Skeletal muscle satellite cell (primary cell): ENCODE measurements at regions not wholly inside any gene's neighbourhood (a gene's known extent, or its start where the extent isn't known, plus 50 kb on each side); places are given as distances from the start of the nearest gene placed in this dataset.

Experiments used
- H3K27me3 ChIP-seq: 2 replicates; pipeline ENCODE4 v1.7.0; 2013; ENCODE audit warnings: low read length; ENCODE audit not compliant: control insufficient read depth, insufficient read depth
- H3K36me3 ChIP-seq: 2 replicates; pipeline ENCODE4 v1.7.0; 2013; ENCODE audit warnings: mild to moderate bottlenecking, control low read depth, low read length; ENCODE audit not compliant: insufficient read depth
- H3K4me1 ChIP-seq: 2 replicates; pipeline ENCODE4 v1.7.0; 2013; ENCODE audit warnings: low read length; ENCODE audit not compliant: control insufficient read depth, insufficient read depth
- H3K4me2 ChIP-seq: 2 replicates; pipeline ENCODE4 v1.7.0; 2013; ENCODE audit warnings: mild to moderate bottlenecking, low read length
- H3K4me3 ChIP-seq: 2 replicates; pipeline ENCODE4 v1.7.0; 2013; ENCODE audit warnings: low read length
- H3K9ac ChIP-seq: 2 replicates; pipeline ENCODE4 v1.7.0; 2013; ENCODE audit warnings: mild to moderate bottlenecking, low read depth, low read length, moderate library complexity
- H3K9me3 ChIP-seq: replicated peaks from 2 replicates; pipeline ENCODE4 v1.7.0; 2013; ENCODE audit warnings: mild to moderate bottlenecking, control low read depth, low read length

DNA sequence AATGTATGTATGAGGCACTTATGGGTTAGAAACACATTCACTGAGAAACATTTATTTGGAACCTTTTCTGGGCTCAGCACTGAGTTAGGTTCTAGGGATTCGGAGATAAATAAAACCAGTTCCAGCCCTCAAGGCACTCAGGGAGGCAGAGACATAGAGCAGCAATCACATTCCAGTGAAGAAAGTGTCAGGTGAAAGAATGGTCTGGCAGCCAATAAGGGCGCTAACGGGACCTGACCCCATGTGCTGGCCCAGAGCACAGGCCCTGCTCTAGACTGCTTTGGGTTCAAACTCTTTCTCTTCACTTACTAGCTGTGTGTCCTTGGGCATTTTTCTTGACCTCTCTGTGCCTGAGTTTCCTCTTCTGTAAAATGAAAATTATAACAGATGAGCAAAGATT lies 146.0 kb upstream of the SYT13 start:
- H3K9ac ChIP-seq: no peak overlapping the region
- H3K36me3 ChIP-seq: no peaks in the 10 kb centered on the region
- H3K4me2 ChIP-seq: no peak overlapping the region
- H3K27me3 ChIP-seq: peaks cover 79% of the 10 kb centered on the region
- H3K9me3 ChIP-seq: no peaks in the 10 kb centered on the region
- H3K4me3 ChIP-seq: no peak overlapping the region
- no peaks in the 10 kb centered on the region for H3K4me1 ChIP-seq

DNA sequence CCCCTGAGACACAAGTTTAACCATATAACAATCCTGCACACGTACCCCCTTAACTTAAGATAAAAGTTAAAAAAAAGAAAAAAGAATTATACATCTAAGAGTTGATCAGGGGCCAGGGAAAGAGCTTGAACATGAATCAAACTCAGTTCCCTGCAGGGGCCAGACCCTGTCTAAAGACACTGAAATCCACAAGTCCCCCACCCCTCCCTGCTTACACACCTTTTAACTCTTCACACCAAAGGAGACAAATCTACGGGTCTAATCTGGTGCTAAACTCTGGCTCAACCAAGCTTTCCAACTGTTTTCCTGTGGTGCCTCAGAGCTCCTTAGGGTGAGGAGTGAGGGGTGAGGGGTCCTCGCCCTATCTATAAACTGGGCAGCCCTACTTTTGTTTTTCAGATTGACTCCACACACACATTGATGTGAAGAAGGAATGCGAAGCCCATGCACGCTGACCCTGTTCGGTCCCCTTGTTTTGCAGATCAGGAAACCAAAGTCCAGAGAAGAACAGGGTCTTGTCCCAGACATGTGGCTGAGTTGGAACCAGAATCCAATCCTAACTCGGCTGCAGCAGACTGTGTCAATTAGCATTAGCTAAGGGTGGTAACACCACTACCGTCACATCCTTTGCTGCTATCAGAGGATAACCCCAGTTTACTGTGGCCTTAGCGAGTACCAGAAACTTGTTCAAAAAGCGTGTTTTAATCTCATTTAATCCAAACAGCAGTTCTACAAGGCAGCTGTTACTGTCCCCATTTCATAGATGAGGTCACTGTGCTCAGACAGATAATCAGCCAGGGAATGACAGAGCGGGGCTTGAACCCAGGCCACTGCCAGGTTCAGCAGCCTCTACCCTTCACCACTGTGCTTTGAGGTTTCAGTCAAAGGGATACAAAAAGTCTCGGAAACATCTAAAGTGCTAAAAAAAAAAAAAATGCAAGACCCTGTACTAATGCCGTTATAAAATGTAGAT lies 145.2 kb upstream of the SYT13 start:
- H3K4me2 ChIP-seq: no peak overlapping the region
- no peak overlapping the region for H3K4me3 ChIP-seq
- H3K9me3 ChIP-seq: no peaks in the 10 kb centered on the region
- H3K4me1 ChIP-seq: no peaks in the 10 kb centered on the region
- no peaks in the 10 kb centered on the region for H3K36me3 ChIP-seq
- peaks cover 79% of the 10 kb centered on the region for H3K27me3 ChIP-seq
- no peak overlapping the region for H3K9ac ChIP-seq

DNA sequence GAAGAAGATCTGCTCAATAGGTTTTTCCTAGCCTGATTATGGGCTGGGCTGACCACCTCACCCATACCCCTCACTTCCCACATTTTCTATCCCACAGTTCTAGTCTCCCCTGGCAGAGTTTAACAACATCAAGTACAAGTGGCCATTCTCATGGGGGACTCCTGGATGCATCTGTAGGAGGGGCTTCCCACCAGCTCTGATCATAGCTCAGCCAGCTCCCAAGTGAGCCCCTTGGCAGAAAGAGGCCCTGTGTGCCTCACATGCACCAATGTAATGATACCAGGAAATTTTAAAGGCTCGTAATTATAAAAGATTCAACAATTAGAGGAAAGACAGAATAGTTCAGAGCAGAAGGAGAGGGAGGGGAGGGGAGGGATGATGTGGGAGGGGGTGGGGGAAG lies 144.2 kb upstream of the SYT13 start:
- peaks cover 80% of the 10 kb centered on the region for H3K27me3 ChIP-seq
- no peaks in the 10 kb centered on the region for H3K9me3 ChIP-seq
- no peaks in the 10 kb centered on the region for H3K36me3 ChIP-seq
- no peak overlapping the region for H3K4me2 ChIP-seq
- H3K4me3 ChIP-seq: no peak overlapping the region
- no peak overlapping the region for H3K9ac ChIP-seq
- no peaks in the 10 kb centered on the region for H3K4me1 ChIP-seq

- Histone ChIP-seq H3K9me3 (no peaks in the 10 kb centered on the region), H3K4me1 (no peaks in the 10 kb centered on the region), H3K27me3 (peaks cover 80% of the 10 kb centered on the region), H3K36me3 (no peaks in the 10 kb centered on the region), H3K4me3 (no peak overlapping the region), H3K4me2 (no peak overlapping the region), H3K9ac (no peak overlapping the region)
These were observed 143.6 kb upstream of the SYT13 start for GRCh38 chr11:45429719-45430118.

GRCh38 chr11:45428541-45429230 lies 142.5 kb upstream of the SYT13 start:
- no peak overlapping the region for H3K4me3 ChIP-seq
- H3K4me2 ChIP-seq: no peak overlapping the region
- H3K27me3 ChIP-seq: peaks cover 81% of the 10 kb centered on the region
- H3K4me1 ChIP-seq: no peaks in the 10 kb centered on the region
- no peaks in the 10 kb centered on the region for H3K36me3 ChIP-seq
- H3K9ac ChIP-seq: no peak overlapping the region
- no peaks in the 10 kb centered on the region for H3K9me3 ChIP-seq

DNA sequence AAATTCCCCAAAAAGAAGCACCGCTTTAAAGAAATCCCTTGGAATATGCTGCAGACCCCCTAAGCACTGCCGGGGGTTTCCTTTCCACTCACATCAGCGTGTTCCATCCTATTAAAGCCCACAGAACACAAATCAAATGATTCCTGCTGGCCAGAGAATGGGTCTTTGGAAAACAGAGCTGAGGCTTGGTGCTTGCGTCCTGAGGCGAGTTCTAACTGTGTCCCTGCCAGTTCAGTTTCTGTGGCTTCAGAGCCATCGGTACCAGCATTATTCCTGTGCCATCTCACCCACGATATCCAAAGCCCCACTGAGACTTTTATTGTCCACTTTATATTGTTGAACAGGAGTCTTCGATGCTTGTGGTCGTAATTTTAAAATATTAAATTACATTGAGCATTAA lies 142.0 kb upstream of the SYT13 start:
- Histone ChIP-seq H3K9me3 (no peaks in the 10 kb centered on the region), H3K4me2 (no peak overlapping the region), H3K4me3 (no peak overlapping the region), H3K9ac (no peak overlapping the region), H3K27me3 (peaks cover 83% of the 10 kb centered on the region), H3K4me1 (no peaks in the 10 kb centered on the region), H3K36me3 (no peaks in the 10 kb centered on the region)

GRCh38 chr11:45424411-45425180 lies 138.5 kb upstream of the SYT13 start:
- Histone ChIP-seq H3K9ac (no peak overlapping the region), H3K4me2 (no peak overlapping the region)

DNA sequence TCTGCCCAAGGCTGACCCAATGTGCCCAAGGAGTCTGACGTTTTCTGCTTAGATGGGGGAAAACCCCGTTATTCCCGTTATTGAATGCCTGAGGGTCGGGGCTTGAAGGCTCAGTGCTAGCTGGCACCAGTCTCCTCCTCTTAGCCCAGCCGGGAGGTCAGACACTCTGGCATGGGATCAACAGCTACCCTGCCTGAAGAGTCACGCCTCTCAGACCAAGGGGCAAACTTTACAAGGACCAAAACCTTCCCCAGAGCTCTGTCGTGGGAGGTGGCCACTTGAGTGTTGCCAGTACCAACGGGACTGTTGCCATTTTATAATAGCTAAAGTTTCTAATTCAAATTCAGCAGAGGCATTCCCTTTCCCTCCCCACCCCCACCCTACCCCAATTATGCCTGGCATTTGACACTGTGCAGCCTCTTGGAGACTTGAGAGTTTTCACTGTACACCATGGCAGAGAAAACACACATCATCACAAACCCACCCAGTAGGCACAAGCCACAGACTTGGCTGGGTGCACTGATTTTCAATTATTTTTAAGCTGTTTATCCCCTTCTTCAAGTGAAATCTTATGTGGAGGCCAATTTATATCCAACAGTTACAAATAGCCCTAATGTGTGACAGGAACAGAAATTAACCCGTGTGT lies 137.5 kb upstream of the SYT13 start:
- H3K9ac ChIP-seq: no peak overlapping the region
- no peaks in the 10 kb centered on the region for H3K36me3 ChIP-seq
- no peak overlapping the region for H3K4me3 ChIP-seq
- H3K27me3 ChIP-seq: peaks cover 75% of the 10 kb centered on the region
- peaks cover 3% of the 10 kb centered on the region for H3K9me3 ChIP-seq
- H3K4me2 ChIP-seq: no peak overlapping the region
- H3K4me1 ChIP-seq: no peaks in the 10 kb centered on the region

More at GRCh38 chr11:45424411-45425180, 138.5 kb upstream of the SYT13 start:
- Histone ChIP-seq H3K27me3 (peaks cover 78% of the 10 kb centered on the region), H3K4me3 (no peak overlapping the region), H3K4me1 (no peaks in the 10 kb centered on the region), H3K36me3 (no peaks in the 10 kb centered on the region), H3K9me3 (peaks cover 1% of the 10 kb centered on the region)

DNA sequence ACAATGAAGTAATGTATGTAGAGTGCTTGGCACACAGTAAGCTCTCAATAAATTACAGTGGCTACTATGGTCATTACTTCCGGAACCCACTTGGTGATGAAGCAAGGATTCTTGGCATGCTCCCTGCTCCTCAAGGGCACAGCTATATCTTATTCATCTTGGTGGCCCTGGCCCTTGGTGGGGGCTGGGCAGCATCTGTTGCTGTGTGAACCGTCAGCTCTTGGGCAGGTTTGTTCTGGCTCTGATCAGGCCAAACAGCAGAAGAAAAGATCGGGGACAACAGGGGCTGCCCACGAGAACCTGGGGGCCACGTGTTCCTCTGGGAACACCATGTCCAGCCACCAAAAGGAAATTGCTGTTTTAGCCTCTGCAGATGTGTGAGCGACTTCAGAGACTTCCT lies 136.9 kb upstream of the SYT13 start:
- Histone ChIP-seq H3K4me1 (no peaks in the 10 kb centered on the region), H3K4me3 (no peak overlapping the region), H3K9me3 (peaks cover 3% of the 10 kb centered on the region), H3K9ac (no peak overlapping the region), H3K36me3 (no peaks in the 10 kb centered on the region), H3K27me3 (peaks cover 75% of the 10 kb centered on the region), H3K4me2 (no peak overlapping the region)

DNA sequence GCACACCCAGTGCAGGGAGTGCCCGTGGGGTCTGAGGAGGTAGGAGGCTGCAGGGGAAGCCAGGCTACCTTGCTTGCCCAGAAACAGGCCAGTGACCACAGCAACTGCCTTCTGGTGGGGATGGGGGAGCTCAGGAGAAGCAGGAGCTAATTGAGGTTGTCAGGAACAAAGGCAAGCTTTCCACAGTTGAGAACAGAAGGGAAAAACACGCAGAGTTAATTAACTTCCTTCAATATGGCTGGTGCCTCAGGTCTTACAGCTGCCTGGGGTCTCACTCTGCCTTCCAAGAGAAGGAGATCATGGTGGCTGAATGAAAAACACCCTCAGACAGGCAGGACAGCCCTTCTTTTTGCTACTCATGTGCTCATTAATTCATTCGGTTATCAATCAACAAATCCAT lies 127.9 kb upstream of the SYT13 start:
- H3K4me3 ChIP-seq: no peak overlapping the region
- peaks cover 41% of the 10 kb centered on the region for H3K27me3 ChIP-seq
- no peaks in the 10 kb centered on the region for H3K36me3 ChIP-seq
- H3K4me1 ChIP-seq: peaks cover 11% of the 10 kb centered on the region
- no peak overlapping the region for H3K4me2 ChIP-seq
- no peaks in the 10 kb centered on the region for H3K9me3 ChIP-seq
- H3K9ac ChIP-seq: no peak overlapping the region
